ENCODE measurements at regions not wholly inside any gene's neighbourhood (a gene's known extent, or its start where the extent isn't known, plus 50 kb on each side); places are given as distances from the start of the nearest gene placed in this dataset.

DNA sequence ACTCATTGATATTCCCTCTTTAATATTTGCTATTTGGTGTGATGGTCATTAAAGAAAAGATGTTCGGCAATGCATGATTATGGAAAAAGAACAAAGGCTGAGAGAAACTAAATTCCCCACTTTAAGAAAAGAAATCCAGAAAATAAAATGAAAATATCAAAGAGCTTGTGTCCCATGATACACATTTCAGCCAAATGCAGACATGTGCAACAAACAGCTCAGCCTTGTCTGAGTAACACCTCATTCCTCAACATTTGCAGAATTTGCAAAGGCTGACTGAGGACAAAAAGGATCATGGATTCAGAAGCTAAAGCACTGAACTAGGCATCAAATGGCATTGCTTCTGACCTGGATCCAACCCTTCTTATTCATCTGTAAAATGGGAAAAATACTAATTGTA, 281.0 kb downstream of the RAB28 start:
- H3K79me2 ChIP-seq (ENCODE audit: low read length), result no peaks in the 10 kb centered on the region
- H3K36me3 ChIP-seq (ENCODE audit: low read depth, low read length), result no peaks in the 10 kb centered on the region
- no peak overlapping the region for H2AFZ ChIP-seq (ENCODE audit: low read length)
- TF ChIP-seq, protein P1, sequence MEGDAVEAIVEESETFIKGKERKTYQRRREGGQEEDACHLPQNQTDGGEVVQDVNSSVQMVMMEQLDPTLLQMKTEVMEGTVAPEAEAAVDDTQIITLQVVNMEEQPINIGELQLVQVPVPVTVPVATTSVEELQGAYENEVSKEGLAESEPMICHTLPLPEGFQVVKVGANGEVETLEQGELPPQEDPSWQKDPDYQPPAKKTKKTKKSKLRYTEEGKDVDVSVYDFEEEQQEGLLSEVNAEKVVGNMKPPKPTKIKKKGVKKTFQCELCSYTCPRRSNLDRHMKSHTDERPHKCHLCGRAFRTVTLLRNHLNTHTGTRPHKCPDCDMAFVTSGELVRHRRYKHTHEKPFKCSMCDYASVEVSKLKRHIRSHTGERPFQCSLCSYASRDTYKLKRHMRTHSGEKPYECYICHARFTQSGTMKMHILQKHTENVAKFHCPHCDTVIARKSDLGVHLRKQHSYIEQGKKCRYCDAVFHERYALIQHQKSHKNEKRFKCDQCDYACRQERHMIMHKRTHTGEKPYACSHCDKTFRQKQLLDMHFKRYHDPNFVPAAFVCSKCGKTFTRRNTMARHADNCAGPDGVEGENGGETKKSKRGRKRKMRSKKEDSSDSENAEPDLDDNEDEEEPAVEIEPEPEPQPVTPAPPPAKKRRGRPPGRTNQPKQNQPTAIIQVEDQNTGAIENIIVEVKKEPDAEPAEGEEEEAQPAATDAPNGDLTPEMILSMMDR (conservative IDR thresholded peaks at IDR 0.05; ENCODE audit: low read depth, low read length), result no peak
- no peak for TF ChIP-seq EZH2phosphoT487 (IDR thresholded peaks at IDR 0.05; ENCODE audit: borderline replicate concordance, low read length)
- no TSS peak for BruUV-seq (replicated peaks)
- DNase-seq (no peak), ATAC-seq (no peak)
- no peaks in the 10 kb centered on the region for H3K27me3 ChIP-seq (ENCODE audit: low read length)
- H3F3A ChIP-seq (ENCODE audit: low read length, unreplicated experiment), result no peaks in the 10 kb centered on the region
- no peaks in the 10 kb centered on the region for H4K20me1 ChIP-seq (ENCODE audit: low read length)
- H3K4me1 ChIP-seq (ENCODE audit: insufficient read depth, low read length), result no peaks in the 10 kb centered on the region
- intact Hi-C loops (cut with micrococcal nuclease), result no loop called here
- H3K9me2 ChIP-seq (replicated peaks; ENCODE audit: low read length), result no peaks in the 10 kb centered on the region
- no peak overlapping the region for H3K27ac ChIP-seq (ENCODE audit: low read length)
- no peaks in the 10 kb centered on the region for H3K9me3 ChIP-seq (ENCODE audit: low read length)
- ChIA-PET POLR2A (ENCODE audit: unreplicated experiment) (no interaction called here), CTCF (no interaction called here)
- no peak overlapping the region for H3K4me3 ChIP-seq (ENCODE audit: low read length)
- no peak overlapping the region for H3K4me2 ChIP-seq (ENCODE audit: low read length)
- no peak overlapping the region for H3K9ac ChIP-seq (ENCODE audit: low read length)

DNA sequence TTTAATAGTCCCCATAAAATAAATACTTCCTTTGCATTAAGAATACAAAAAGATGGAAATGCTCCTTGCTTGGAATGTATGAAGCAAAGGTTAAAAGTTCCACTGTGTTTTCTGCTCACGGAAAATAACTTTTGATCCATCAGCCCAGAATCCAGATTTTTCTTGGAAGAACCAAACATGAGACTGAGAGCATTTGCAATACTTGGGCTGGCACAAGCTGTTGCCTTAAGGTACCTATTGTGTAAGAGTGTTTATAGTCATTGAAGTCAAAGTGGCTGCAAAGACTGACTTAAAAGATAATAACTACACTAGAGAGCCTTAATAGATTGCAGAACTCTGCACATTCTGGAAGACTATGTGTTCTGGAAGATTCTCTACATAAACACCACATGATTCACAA, 281.4 kb downstream of the RAB28 start:
- no peak for DNase-seq
- H3K9me3 ChIP-seq (ENCODE audit: low read length), result no peaks in the 10 kb centered on the region
- H3K4me3 ChIP-seq (ENCODE audit: low read length), result no peak overlapping the region
- H3K36me3 ChIP-seq (ENCODE audit: low read depth, low read length), result no peaks in the 10 kb centered on the region
- no TSS peak for BruUV-seq (replicated peaks)
- no peak overlapping the region for H2AFZ ChIP-seq (ENCODE audit: low read length)
- H3K79me2 ChIP-seq (ENCODE audit: low read length), result no peaks in the 10 kb centered on the region
- no peak overlapping the region for H3K9ac ChIP-seq (ENCODE audit: low read length)
- H3K27ac ChIP-seq (ENCODE audit: low read length), result no peak overlapping the region
- ChIA-PET POLR2A (ENCODE audit: unreplicated experiment) (no interaction called here), CTCF (no interaction called here)
- H4K20me1 ChIP-seq (ENCODE audit: low read length), result no peaks in the 10 kb centered on the region
- TF ChIP-seq EZH2 (IDR thresholded peaks at IDR 0.05; ENCODE audit: low read length, unreplicated experiment), result no peak
- TF ChIP-seq, protein P1 (conservative IDR thresholded peaks at IDR 0.05; ENCODE audit: low read depth, low read length), result no peak
- no peak for TF ChIP-seq EZH2phosphoT487 (IDR thresholded peaks at IDR 0.05; ENCODE audit: borderline replicate concordance, low read length)
- H3K4me2 ChIP-seq (ENCODE audit: low read length), result no peak overlapping the region
- no peaks in the 10 kb centered on the region for H3K27me3 ChIP-seq (ENCODE audit: low read length)
- intact Hi-C loops (cut with micrococcal nuclease), result no loop called here
- no peaks in the 10 kb centered on the region for H3K4me1 ChIP-seq (ENCODE audit: insufficient read depth, low read length)
- H3K9me2 ChIP-seq (replicated peaks; ENCODE audit: low read length), result no peaks in the 10 kb centered on the region
- H3F3A ChIP-seq (ENCODE audit: low read length, unreplicated experiment), result no peaks in the 10 kb centered on the region
- no peak for ATAC-seq

DNA sequence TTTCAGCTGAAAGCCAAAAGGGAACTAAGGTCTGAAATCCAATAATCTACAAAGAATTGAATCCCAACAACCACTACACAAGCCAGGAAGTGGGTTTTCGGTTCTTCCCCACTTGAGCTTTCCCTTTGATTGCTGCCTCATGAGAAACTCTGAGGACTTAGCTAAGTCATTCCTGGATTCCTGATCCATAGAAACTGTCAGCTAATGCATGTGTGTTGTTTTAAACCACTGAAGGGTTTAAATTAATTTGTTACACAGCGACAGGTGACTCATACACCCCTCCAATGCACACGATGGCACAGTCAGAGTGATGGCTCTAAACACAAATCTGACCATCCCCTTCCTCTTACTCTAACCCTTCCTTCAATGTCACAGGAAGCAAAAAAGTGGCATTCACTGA, 282.9 kb downstream of the RAB28 start:
- H3K9me3 ChIP-seq (ENCODE audit: low read length), result no peaks in the 10 kb centered on the region
- no TSS peak for BruUV-seq (replicated peaks)
- CTCF ChIA-PET, result no interaction called here

More for the DNA sequence above, 282.9 kb downstream of the RAB28 start:
- Histone ChIP-seq H3K27me3 (ENCODE audit: low read length) (no peaks in the 10 kb centered on the region), H3K4me3 (ENCODE audit: low read length) (no peak overlapping the region), H3K4me2 (ENCODE audit: low read length) (no peak overlapping the region), H3K36me3 (ENCODE audit: low read depth, low read length) (no peaks in the 10 kb centered on the region), H3K9ac (ENCODE audit: low read length) (no peak overlapping the region), H3K4me1 (ENCODE audit: insufficient read depth, low read length) (no peaks in the 10 kb centered on the region), H3K9me2 (replicated peaks; ENCODE audit: low read length) (no peaks in the 10 kb centered on the region), H2AFZ (ENCODE audit: low read length) (no peak overlapping the region), H4K20me1 (ENCODE audit: low read length) (no peaks in the 10 kb centered on the region), H3F3A (ENCODE audit: low read length, unreplicated experiment) (no peaks in the 10 kb centered on the region), H3K79me2 (ENCODE audit: low read length) (no peaks in the 10 kb centered on the region), H3K27ac (ENCODE audit: low read length) (no peak overlapping the region)
- intact Hi-C loops (cut with micrococcal nuclease), result no loop called here
- DNase-seq (no peak), ATAC-seq (no peak)
- TF ChIP-seq EZH2 (IDR thresholded peaks at IDR 0.05; ENCODE audit: low read length, unreplicated experiment), result no peak
- TF ChIP-seq EZH2phosphoT487 (IDR thresholded peaks at IDR 0.05; ENCODE audit: borderline replicate concordance, low read length), result no peak
- TF ChIP-seq, protein P1 (conservative IDR thresholded peaks at IDR 0.05; ENCODE audit: low read depth, low read length), result no peak
- POLR2A ChIA-PET (ENCODE audit: unreplicated experiment), result no interaction called here

All from PC-3 (cell line).